GM19455 (cell line): ENCODE measurements at regions not wholly inside any gene's neighbourhood (a gene's known extent, or its start where the extent isn't known, plus 50 kb on each side); places are given as distances from the start of the nearest gene placed in this dataset.

Experiments used
- ATAC-seq: cut with Tn5 transposase; IDR thresholded peaks from one replicate; pipeline ENCODE4 v1.9.1; 2021; ENCODE audit not compliant: unreplicated experiment

DNA sequence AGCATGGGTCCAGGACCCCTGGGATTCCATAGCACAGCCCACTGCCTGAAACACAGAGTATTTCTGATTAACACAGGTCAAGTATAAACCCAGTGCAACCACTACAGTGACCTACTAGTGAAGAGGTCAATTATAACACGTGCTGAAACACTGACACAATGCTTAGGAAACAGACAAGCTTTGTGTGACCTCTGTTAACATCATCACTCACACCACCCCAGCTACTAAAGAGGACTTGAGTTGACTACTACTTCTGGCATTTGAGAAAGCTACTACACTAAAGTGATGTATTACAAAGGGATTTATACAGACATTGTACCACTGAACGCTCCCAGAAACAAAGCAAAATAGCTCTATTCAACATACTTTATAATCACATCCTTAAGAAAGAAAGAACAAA lies 1935.9 kb upstream of the PCDH20 start:
- ATAC-seq, result no peak

DNA sequence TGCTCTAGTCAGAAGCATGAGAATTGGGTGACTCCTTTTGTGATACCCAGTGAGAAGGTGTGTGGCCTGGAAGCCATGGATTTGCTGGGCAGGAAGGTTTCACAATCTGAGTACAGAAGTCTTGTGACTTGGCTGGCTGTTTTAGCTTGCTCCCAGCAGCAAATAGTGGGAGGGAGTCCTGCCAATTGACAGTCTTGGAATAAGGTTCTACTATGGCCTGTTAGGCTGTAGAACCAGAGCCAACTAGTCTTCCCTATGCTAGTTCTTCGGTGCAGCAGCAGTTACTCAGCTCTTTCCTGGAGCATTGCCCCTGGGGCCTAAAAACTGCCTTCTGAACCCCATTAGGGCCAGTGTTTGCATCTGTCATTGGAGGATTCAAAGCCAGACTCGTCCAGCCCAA lies 1935.4 kb upstream of the PCDH20 start:
- no peak for ATAC-seq

- no peak for ATAC-seq
These were observed 1930.2 kb upstream of the PCDH20 start for GRCh38 chr13:63345835-63346234.

GRCh38 chr13:63344711-63345110 lies 1929.1 kb upstream of the PCDH20 start:
- ATAC-seq, result no peak

DNA sequence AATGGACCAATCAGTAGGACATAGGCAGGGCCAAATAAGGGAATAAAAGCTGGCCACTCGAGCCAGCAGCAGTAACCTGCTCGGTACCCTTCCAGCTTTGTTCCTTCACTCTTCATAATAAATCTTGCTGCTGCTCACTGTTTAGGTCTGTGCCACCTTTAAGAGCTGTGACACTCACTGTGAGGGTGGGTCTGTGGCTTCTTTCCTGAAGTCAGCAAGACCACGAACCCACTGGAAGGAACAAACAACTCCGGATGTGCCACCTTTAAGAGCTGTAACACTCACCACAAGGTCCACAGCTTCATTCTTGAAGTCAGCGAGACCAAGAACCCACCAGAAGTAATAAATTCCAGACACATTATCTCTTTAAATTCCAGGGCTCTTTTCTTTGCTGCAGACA lies 1922.3 kb upstream of the PCDH20 start:
- ATAC-seq, result no peak

DNA sequence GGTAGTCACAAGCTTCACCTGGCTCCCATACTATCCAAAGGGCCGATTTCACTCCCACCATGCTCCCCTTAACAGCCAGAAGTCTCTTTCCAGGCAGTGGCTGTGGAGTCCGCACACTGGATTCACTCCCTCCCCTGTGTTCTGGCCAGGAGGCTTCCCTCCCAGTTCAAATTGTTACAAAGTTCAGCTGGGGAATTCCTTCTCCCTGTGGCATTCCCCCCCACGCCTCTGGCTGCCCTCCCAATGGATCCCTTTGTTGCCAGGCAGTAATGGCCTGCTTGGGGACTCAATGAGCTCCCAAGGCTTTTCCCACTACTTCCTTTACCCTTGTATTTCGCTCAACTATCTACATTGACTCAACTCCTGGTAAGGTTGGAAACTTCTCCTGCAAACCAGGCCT lies 1921.4 kb upstream of the PCDH20 start:
- no peak for ATAC-seq

DNA sequence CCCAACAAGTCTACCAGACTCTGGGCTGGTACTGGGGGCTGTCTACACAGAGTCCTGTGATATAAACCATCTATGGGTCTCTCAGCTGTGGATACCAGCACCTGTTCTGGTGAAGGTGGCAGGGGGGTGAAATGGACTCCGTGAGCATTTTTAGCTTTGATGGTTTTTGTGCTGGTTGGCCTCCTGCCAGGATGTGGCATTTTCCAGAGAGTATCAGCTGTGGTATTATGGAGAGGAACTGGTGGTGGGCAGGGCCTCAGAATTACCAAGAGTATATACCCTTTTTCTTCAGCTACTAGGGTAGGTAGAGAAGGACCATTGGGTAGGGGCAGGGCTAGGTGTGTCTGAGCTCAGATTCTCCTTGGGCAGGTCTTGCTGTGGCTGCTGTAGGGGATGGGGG lies 1920.9 kb upstream of the PCDH20 start:
- ATAC-seq, result no peak

DNA sequence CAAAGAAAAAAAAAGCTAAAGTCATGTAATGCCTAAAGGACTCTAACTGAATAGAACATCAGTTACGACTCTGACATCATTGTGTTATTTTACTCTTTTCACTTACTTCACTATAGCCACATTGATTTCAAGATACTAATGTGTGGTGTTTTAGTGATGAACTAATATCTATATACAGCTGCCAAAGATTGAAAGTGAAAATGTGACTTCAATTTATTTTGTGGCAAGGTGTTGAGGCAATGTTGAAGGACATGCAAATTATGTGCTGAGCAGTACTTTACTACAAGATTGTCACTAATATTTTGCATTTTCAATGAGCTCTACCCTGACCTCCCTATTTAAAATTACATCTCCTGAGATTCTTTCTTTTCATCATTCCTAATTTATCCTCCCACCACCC lies 1911.9 kb upstream of the PCDH20 start:
- no peak for ATAC-seq

GRCh38 chr13:63323441-63323840 lies 1907.8 kb upstream of the PCDH20 start:
- ATAC-seq, result no peak

GRCh38 chr13:63311587-63311986 lies 1895.9 kb upstream of the PCDH20 start:
- no peak for ATAC-seq

DNA sequence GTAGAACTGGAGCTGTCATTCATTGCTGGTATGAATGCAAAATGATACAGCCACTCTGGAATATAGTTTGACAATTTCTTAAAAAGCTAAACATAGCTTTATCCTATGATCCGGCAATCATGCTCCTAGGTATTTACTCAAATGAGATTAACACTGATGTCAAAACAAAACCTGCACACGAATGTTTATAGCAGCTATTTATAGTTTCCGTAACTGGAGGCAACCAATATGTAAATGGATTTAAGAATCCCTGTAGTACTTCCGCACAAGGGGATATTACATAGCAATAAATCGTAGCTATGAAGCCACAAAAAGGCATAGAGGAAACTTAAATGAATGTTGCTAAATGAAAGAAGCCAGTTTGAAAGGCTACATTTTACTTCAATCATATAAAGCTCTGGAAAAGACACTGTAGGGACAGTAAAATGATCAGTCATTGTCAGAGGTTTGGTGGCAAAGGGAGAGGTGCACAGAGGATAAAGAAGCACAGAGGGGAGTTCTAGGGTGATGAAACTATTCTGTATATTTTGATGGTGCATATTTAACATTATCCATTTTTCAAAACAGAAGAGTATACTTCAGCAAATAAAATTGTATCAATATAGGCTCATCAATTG lies 1893.0 kb upstream of the PCDH20 start:
- no peak for ATAC-seq

DNA sequence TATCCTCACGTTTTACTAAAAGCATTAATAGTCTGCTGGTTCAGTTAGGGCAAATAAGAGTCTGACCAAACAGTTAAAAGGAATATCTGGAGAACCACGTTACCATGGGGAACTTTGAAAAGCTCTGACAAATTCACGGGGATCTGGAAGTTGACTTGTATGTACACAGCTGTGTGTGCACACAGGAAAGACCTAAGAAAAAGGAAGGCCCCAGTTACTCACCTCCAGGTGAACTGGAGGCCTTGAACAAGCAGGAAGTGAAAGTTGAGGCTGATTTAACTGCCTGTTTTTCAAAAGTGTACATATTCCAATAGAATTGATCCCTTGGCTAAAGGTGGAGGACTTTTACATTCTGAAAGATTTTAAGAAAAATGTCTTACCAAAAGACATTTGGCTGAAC lies 1891.6 kb upstream of the PCDH20 start:
- no peak for ATAC-seq

DNA sequence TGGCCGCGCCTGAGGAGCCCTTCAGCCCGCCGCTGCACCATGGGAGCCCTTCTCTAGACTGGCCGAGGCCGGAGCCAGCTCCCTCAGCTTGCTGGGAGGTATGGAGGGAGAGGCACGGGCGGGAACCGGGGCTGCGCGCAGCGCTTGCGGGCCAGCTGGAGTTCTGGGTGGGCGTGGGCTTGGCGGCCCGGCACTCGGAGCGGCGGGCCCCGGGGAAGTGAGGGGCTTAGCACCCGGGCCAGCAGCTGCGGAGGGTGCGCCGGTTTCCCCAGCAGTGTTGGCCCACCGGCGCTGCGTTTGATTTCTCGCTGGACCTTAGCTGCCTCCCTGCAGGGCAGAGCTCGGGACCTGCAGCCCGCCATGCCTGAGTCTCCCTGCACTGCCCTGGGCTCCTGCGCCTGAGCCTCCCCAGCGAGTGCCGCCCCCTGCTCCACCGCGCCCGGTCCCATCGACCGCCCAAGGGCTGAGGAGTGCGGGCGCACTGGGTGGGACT lies 1890.0 kb upstream of the PCDH20 start:
- no peak for ATAC-seq

DNA sequence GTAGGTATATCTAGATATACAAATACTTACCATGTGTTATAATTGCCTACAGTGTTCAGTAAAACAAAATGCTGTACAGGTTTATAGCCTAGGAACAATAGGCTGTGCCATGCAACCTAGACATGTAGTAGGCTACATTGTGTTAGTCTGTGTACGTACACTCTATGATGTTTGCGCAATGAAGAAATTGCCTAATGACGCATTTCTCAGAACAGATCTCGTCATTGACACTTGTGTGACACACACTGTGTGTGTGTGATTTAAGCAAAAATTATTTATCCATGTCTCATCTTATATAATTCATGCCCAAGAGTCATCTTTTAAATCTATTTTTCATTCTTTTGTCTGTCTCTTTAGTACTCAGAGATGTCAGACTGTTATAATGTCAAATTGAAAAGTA lies 1888.8 kb upstream of the PCDH20 start:
- ATAC-seq, result no peak

- no peak for ATAC-seq
These were observed 1884.3 kb upstream of the PCDH20 start for GRCh38 chr13:63299866-63300394.

DNA sequence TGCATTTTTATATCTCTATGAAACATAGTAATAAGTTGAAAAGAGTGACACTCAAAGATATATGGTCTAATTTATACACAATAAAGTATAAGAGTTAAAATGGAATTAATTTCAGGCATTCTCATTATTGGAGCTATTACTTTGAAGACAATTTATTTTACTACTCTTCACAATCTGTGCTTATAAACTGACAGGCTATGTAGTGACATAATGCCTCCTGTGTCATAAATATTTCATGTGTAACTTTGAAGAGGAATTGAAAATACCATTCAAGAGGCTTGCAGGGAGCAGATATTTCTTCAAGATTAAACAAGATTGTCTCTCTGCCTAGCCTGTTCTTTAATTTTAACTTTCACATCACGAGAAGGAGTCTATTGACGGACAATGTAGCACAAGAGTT lies 1881.5 kb upstream of the PCDH20 start:
- no peak for ATAC-seq

GRCh38 chr13:63291701-63292100 lies 1876.1 kb upstream of the PCDH20 start:
- ATAC-seq, result no peak

DNA sequence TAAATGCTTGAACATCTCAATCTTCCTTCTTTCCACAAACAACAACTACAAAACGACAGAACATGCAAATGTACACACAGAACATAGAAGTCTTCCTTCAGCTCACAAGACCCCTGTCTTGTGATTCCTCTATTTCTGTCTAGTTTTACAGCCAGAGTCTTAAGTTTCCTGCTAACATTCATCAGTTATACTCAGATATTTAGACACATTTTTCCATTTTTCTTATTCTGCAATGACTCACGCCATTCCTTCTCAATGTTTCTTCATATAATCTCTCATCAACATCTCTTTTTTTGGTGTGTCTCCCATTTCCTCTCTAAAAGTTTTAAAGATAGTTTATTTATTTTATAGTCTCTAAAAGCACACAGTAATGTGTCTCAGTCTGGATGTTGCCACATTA lies 1872.9 kb upstream of the PCDH20 start:
- ATAC-seq, result no peak

- ATAC-seq, result no peak
These were observed 1872.3 kb upstream of the PCDH20 start for GRCh38 chr13:63287926-63288325.

DNA sequence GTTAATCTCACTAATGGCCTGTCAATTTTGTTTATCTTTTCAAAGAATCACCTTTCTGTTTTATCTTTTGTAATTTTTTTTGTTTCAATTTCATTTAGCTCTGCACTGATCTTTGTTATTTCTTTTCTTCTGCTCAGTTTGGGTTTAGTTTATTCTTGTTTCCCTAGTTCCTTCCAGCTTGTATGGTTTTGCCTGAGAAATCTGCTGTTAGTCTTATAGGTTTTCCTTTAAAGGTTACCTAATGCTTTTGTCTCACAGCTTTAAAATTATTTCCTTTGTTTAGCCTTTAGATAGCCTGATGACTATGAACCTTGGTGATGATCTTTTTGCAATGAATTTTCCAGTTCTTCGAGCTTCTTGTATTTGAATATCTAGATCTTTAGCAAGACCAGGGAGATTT lies 1869.8 kb upstream of the PCDH20 start:
- ATAC-seq, result no peak

- no peak for ATAC-seq
These were observed 1863.5 kb upstream of the PCDH20 start for GRCh38 chr13:63279136-63279535.

DNA sequence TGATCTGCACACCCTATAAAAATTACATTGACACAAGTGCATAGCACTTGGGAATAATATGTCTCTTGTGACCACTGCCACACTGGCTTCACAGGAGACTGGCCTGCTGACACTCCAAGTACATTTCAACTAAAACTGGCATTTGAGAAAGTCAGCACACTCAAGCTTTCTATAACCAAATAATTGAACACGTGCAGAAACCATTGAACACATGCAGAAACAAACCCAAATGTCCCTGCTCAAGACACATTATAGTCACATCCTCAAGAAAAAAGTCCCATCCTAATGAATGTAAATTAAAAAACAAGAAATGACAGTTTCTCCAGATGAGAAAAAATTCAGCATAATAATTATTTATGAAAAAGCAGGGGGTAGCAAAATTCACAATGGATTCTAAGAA lies 1859.1 kb upstream of the PCDH20 start:
- no peak for ATAC-seq
